ENCODE measurements at regions not wholly inside any gene's neighbourhood (a gene's known extent, or its start where the extent isn't known, plus 50 kb on each side); places are given as distances from the start of the nearest gene placed in this dataset.

- 0% methylated on average over 1 of the region's 1 CpG for WGBS (ENCODE audit: low lambda C conversion rate)
- in situ Hi-C loops (cut with HindIII; ENCODE audit: extremely low pct_ligation_motif_present, low pct_unique_long_range_greater_than_20kb), result no loop called here
- DNase-seq (ENCODE audit: low spot score), result no peak
- Histone ChIP-seq H3K9me3 (ENCODE audit: low read length) (peaks cover 30% of the 10 kb centered on the region), H4K20me1 (ENCODE audit: insufficient read depth, low read length) (no peaks in the 10 kb centered on the region; the same call in 1 of the 2 replicates), H2AFZ (ENCODE audit: low read length) (no peak overlapping the region), H3K27ac (ENCODE audit: extremely low read length, insufficient read depth, low read length) (no peak overlapping the region), H3K4me2 (ENCODE audit: low read depth, low read length) (no peak overlapping the region), H3K4me1 (ENCODE audit: insufficient read depth, low read length) (no peaks in the 10 kb centered on the region), H3K4me3 (replicated peaks in 1 of 3; ENCODE audit: insufficient read depth in 1 of 3, low read depth in 2 of 3, low read length in 3 of 3) (no peak overlapping the region), H3K36me3 (replicated peaks in 1 of 2; ENCODE audit: control insufficient read depth in 1 of 2, insufficient read depth in 2 of 2, low read length in 2 of 2) (no peaks in the 10 kb centered on the region), H3K27me3 (ENCODE audit: control insufficient read depth in 1 of 2, insufficient read depth in 2 of 2, low read length in 2 of 2) (no peaks in the 10 kb centered on the region), H3K79me2 (ENCODE audit: insufficient read depth, low read length) (no peaks in the 10 kb centered on the region), H3K9ac (ENCODE audit: insufficient read depth, low read depth, low read length) (no peak overlapping the region)
- CTCF ChIA-PET (ENCODE audit: low intra/inter-chr PET ratio, low total read pairs), result no interaction called here
- POLR2A ChIA-PET, result no interaction called here
- no TSS peak for BruUV-seq (replicated peaks)
- FAIRE-seq, result no peak
- TF ChIP-seq ATF2 (CRISPR knock-in tag; IDR thresholded peaks at IDR 0.05) (no peak), KDM4B (CRISPR knock-in tag; IDR thresholded peaks at IDR 0.05) (no peak)
- intact Hi-C loops (cut with micrococcal nuclease; ENCODE audit: unreplicated experiment), result no loop called here
- no peak for ATAC-seq
Observed at GRCh38 chr2:6418291-6418690, 447.4 kb downstream of the CMPK2 start.

- ATAC-seq (no peak), DNase-seq (ENCODE audit: low spot score) (no peak), FAIRE-seq (no peak)
- Histone ChIP-seq H4K20me1 (ENCODE audit: insufficient read depth, low read length) (no peaks in the 10 kb centered on the region), H2AFZ (ENCODE audit: low read length) (no peak overlapping the region), H3K9me3 (ENCODE audit: low read length) (peaks cover 16% of the 10 kb centered on the region; the same call in 1 of the 2 replicates), H3K79me2 (ENCODE audit: insufficient read depth, low read length) (no peaks in the 10 kb centered on the region), H3K4me1 (ENCODE audit: insufficient read depth, low read length) (no peaks in the 10 kb centered on the region), H3K4me3 (replicated peaks in 1 of 3; ENCODE audit: insufficient read depth in 1 of 3, low read depth in 2 of 3, low read length in 3 of 3) (no peak overlapping the region), H3K4me2 (ENCODE audit: low read depth, low read length) (no peak overlapping the region), H3K27me3 (ENCODE audit: control insufficient read depth in 1 of 2, insufficient read depth in 2 of 2, low read length in 2 of 2) (no peaks in the 10 kb centered on the region), H3K36me3 (replicated peaks in 1 of 2; ENCODE audit: control insufficient read depth in 1 of 2, insufficient read depth in 2 of 2, low read length in 2 of 2) (no peaks in the 10 kb centered on the region), H3K27ac (ENCODE audit: extremely low read length, insufficient read depth, low read length) (no peak overlapping the region), H3K9ac (ENCODE audit: insufficient read depth, low read depth, low read length) (no peak overlapping the region)
- BruUV-seq (replicated peaks), result no TSS peak
- 43% methylated on average over 12 of the region's 12 CpGs for WGBS (ENCODE audit: low lambda C conversion rate)
- ChIA-PET CTCF (ENCODE audit: low intra/inter-chr PET ratio, low total read pairs) (no interaction called here), POLR2A (no interaction called here)
- intact Hi-C loops (cut with micrococcal nuclease; ENCODE audit: unreplicated experiment), result no loop called here
- TF ChIP-seq NFE2 (CRISPR knock-in tag; IDR thresholded peaks at IDR 0.05) (no peak), AHDC1 (CRISPR knock-in tag; IDR thresholded peaks at IDR 0.05; ENCODE audit: borderline replicate concordance) (no peak), NR3C1 (CRISPR knock-in tag; IDR thresholded peaks at IDR 0.05) (no peak), ZBTB44 (CRISPR knock-in tag; IDR thresholded peaks at IDR 0.05) (no peak), RFXANK (CRISPR knock-in tag; IDR thresholded peaks at IDR 0.05) (no peak), RAD21 (CRISPR knock-in tag; IDR thresholded peaks at IDR 0.05) (no peak), KAT7 (CRISPR knock-in tag; IDR thresholded peaks at IDR 0.05; ENCODE audit: borderline replicate concordance) (no peak)
- in situ Hi-C loops (cut with HindIII; ENCODE audit: extremely low pct_ligation_motif_present, low pct_unique_long_range_greater_than_20kb), result no loop called here
Observed at GRCh38 chr2:6421138-6421730, 444.5 kb downstream of the CMPK2 start.

Data from HepG2 (cell line).